T-helper 1 cell treated with Interleukin-12 subunit alpha and Interleukin-12 subunit beta and Interleukin-4 antibody, amounts not matched to agents 30 ng/mL and 1 ng/mL, for 36 hours (primary cell): ENCODE measurements at regions not wholly inside any gene's neighbourhood (a gene's known extent, or its start where the extent isn't known, plus 50 kb on each side); places are given as distances from the start of the nearest gene placed in this dataset.
"Not testable (repeated sequence)": the region's sequence is repeated elsewhere in the genome, so short reads cannot be mapped to it uniquely, and the experiment has no call there.

ENCODE experiments used
- intact Hi-C: fragments of 100-400 bp; cut with micrococcal nuclease; formaldehyde crosslinking; loops from one replicate; pipeline ENCODE4 v1.15.1; 2024

GRCh38 chr3:99586701-99587100 is 51.7 kb upstream of the COL8A1 start:
- intact Hi-C loops, result no loop called here

DNA sequence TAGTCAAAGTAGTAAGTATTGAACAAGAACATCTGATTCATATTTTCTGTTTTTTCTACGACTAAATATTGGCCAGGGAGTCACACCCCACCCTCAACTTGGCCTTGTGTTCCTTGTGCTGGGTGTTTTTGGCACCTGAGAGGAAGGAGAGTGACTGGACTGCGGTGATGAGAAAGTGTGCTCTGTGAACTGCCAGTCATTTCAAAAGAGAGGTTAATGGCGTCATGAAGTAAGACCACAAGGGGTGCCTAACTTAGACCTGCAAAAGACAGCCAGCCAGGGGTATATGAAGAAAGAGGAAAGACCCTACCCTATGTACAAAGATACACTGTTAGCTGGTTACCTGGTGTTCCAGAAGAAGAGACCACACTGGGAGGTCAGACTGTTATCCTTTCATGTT is 58.4 kb upstream of the COL8A1 start:
- intact Hi-C loops, result no loop called here

GRCh38 chr3:99579246-99579645 is 59.1 kb upstream of the COL8A1 start:
- intact Hi-C loops, result no loop called here

DNA sequence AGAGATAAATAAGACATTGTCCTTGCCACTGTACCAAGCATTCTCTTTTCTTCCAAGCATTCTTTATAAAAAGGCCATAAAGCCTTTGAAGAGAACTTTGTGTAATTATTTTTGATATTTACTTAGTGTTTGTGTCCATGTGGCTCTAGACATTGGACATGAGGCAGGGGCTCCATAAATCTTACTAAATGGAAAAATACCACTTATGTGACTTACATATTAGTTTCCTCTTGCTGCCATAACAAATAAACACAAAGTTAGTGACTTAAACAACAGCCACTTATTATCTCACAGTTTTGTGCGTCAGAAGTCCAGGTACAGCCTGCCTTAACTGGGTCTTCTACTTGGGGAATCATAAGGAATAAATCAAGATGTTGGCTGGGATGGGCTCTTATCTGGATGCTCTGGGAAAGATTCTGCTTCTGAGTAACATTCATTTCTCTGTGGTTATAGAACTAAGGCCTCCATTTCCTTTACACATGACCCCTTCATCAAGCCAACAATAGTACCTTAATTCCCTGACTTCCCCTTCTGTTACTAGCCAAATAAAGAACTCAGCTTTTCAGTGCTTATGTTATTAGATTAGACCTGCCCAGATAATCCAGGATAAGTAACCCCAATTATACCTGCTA is 59.9 kb upstream of the COL8A1 start:
- intact Hi-C loops, result no loop called here

DNA sequence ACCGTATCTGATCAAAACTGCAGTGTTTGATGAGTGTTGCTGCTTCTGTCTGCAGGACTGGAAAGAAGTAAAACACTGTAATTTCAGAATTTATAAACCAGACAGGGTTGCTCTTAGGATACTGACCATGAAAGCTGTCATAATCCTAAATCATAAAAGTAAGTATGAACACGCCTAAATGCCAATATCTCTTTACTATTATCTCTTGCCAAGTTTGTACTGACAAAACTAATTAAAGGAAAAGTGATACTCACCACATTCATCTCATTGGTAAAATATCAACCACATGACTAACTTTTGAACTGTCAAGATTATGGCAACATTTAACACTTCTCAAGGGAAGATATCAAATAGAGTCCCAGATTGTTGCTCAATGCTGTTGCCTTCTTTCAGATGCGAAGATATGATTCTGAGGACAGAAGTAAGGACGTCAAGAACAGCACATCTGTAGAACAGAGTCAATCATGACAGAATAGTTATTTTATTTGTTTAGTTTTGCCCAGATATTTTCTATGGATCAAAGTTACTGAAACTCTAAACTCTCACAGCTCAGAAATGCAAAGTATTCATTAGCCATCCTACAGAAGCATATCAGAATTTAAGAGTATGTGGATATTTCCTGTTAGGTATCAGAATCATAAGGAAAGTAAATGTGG is 61.4 kb upstream of the COL8A1 start:
- intact Hi-C loops, result no loop called here

DNA sequence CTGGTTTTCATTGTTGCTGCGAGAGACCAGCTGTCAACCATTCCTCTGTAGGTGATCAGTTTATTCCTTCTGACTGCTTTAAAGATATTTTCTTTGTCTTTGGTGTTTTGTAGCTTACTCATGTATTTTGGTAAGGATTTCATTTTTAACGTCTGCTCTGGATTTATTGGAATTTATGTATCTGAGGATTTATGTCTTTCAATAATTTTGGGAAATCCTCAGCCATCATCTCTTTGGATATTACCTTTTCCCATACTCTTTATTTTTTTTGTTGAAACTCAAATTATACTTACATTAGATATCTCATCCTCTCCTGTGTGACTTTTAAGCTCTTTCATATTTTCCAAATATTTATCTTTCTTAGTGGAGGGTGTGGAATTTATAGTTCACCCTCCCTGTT is 62.7 kb upstream of the COL8A1 start:
- intact Hi-C loops, result no loop called here

DNA sequence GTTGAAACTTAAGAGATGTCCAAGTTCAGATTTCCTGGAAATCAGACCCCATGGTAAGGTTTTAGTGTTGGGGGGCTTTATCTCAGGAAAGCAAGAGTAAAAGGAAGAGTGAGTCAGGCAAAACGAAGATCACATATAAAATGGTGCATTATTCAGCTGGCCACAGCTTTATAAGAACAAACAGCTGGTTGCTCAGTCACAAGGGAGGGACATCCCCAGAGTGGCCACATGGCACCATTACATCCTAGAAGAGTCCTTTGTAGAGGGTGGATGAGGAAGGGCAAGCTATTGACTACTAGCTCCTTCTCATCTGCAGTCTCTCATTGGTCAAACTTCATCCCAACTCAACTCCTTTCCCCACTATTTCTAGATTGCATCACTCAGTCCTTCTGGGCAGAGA is 68.3 kb upstream of the COL8A1 start:
- intact Hi-C loops, result no loop called here

DNA sequence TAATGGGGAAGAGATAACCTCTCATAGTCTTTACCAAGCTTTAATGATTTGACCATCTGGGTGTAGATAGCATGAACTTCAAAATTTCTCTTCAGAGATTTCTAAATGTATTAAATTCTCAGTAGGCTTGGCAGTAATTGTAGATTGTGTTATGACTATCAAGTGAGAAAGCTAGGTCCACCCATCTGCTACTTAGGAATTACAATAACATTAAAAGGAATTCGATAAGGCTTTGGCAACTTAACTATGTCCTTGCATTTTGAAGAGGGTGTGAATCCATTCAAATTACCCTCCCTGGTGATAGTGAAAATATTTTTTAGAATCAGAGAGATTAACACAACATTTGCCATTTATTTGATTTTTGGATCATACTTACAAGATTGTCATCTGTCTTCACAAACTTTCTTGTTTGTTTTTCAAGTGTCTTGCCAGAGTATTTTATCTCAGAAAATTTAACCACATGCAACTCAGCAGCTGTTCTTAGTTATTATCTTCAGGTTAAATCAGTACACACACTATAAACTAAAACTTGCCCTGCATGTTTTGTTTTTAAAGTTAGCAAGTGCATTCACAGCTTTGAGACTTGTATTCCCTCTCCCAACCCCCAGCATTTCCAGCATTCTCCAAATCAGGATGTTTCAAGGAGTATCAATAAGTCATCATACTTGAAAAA is 69.6 kb upstream of the COL8A1 start:
- intact Hi-C loops, result no loop called here

DNA sequence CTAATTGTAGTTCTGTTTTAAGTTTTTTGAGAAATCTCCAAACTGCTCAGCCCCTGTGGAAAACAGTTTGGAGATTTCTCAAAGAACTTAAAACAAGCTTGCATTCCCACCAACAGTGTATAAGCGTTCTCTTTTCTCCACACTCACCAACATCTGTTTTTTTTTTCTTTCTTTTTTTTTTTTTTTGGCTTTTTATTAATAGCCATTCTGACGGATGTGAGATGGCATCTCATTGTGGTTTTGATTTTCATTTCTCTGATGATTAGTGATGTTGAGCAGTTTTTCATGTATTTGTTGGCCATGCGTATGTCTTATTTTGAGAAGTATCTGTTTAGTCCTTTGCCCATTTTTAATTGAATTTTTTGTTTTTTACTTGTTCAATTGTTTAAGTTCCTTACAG is 73.1 kb upstream of the COL8A1 start:
- intact Hi-C loops, result no loop called here

DNA sequence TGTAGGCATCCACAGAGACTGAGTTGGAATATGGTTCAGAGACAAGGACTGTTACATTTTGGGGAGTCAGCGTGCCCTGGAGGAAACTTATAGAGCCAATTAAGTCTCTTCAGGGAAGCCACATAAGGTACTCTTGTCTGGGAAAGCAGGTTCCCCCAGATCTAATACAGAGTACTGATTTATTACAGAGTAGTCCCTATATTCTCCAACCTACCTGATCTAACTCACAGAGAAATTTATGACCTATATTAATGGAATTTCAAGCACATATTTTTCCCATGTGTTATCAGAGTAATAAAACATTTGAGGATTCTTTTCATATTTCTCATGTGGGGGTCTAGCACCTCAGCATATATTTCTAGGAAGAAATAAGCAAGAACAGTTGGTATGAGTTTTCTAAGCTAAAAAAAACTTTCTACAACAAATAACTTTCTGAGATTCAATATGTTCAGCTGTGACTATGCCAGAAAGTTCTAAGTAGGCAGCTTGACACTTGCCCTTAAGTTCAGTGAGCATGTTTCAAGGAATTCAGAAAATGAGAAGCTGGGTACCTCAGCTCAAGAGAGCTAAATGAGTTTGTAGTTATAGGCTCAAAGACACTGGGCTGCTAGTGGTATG is 75.3 kb upstream of the COL8A1 start:
- intact Hi-C loops, result no loop called here

DNA sequence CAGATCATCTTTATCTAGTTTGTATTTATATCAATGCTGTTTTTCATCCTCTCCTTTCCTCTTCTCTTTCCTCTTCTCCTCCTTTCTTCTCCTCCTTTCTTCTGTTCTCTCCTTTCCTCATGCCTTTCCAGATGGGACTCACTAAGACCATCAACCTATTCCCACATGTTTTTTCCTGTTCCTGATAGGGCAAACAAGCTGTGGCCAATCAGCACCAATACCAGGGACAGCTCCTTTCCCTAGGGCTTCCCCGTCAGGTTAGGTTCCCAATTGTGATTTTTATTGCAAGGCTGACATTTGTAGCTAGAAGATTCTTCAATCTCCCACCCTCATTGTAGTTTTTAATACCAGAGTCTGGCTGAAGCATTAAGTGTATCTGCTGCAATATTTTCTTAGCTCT is 76.3 kb upstream of the COL8A1 start:
- intact Hi-C loops, result no loop called here

GRCh38 chr3:99561056-99561455 is 77.3 kb upstream of the COL8A1 start:
- intact Hi-C loops, result no loop called here

DNA sequence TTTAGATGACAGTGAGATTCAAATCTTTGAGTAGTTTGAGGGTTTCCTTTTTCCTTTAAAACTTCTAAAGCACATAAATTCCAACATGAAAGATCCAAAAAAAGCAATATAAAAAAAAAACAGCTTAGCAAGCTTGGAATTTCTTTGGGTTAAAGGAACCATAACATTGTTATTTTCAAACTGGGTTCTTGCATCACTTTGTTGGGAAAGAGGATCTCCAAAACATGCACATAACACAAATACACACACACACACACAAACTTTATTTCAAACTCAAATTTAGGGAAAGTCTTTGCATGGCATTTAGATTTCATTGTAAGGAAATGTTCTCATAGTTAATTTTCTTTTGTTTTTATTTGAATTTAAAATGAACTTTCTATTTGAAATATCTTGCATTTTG is 79.2 kb upstream of the COL8A1 start:
- intact Hi-C loops, result no loop called here

GRCh38 chr3:99555885-99556284 is 82.5 kb upstream of the COL8A1 start:
- intact Hi-C loops, result not testable (repeated sequence)

- intact Hi-C loops, result no loop called here
Observed at GRCh38 chr3:99551520-99551919, 86.9 kb upstream of the COL8A1 start.

GRCh38 chr3:99549957-99550603 is 88.3 kb upstream of the COL8A1 start:
- intact Hi-C loops, result no loop called here

DNA sequence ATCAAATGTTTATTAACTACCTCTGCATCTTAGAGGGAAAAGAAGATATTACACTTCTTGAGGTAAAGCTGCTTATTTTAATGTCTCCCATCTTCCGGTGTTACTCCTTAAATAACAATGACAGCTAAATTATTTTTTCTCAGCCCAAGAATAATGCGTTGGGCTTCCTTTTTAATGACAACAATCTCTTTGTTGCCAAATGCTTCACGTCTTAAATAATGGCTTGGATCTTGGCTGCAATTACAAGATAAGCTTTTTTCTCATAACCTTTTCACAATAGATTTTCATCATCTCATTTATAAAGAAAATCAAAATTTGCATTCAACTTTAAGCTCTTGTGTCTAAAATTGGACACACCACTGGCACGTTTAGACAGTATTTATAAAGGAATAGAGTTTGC is 89.2 kb upstream of the COL8A1 start:
- intact Hi-C loops, result no loop called here

DNA sequence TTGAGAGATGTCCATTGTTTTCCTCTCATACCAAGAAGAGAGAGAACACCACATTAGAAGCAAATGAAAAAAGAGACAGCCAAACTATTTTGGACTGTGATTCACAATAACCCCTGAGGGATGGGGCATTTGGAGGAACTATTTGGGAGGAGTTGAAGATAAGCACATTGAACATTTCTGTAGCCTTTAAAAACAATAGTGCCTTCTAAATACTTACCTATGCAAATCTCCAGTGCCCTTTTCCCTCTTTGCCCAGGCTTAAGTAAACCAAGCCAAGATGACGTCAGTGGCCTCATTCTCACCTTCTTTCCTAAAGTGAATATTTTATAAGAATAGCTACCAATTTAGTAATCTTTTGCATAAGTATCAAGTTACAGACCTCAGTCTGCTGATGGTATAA is 89.7 kb upstream of the COL8A1 start:
- intact Hi-C loops, result no loop called here

GRCh38 chr3:99545941-99546580 is 92.3 kb upstream of the COL8A1 start:
- intact Hi-C loops, result no loop called here

DNA sequence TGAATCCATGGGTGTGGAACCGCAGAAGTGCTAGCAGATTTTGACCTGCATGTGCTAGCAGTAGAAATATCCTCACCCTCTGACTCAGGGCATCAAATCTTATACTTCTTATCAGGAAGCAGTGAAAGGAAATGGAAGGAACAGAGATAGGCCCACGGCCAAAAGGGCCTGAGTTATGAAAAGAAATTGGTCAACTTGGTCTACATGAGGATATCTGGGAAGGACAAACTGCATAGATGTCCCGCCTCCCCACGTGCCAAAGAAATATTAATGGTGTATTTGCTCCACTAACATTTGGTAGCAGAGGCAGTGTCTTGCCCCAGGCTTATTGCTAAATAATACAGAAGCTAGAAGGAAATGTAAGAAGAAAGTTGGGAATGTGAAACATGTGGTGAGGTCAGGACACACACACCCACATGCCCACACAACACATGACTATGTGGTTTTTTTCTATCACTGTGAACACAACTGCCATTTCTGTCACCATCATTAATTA is 93.6 kb upstream of the COL8A1 start:
- intact Hi-C loops, result no loop called here

DNA sequence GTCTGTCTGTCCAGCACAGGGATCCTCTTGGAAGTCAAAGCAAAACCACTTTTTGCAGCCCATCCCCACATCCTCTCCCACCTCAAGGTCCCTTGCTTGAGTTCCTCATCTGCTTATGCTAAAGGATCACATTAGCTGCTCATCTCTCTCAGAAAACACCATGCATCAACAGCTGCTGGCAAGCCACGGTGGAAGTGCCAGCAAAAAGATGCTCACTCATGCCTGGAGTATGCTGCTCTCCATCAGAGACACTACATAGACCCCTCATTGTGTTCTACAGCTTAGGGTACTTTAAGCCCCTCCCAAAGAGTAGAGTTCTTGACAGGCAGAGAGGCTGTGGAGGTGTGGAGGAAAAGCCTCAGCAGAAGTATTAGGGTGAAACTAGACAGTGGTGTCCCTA is 94.6 kb upstream of the COL8A1 start:
- intact Hi-C loops, result no loop called here
